KMS-11 (cell line): ENCODE measurements at regions not wholly inside any gene's neighbourhood (a gene's known extent, or its start where the extent isn't known, plus 50 kb on each side); places are given as distances from the start of the nearest gene placed in this dataset.

ENCODE experiments used
- H2AFZ ChIP-seq: fragments of 200-600 bp; sonication (generic); 2 replicates; pipeline ENCODE4 v1.6.1; 2016; ENCODE audit warnings: antibody characterized with exemption, mixed run types, low read depth
- H3K27ac ChIP-seq: fragments of 200-600 bp; sonication (generic); 2 replicates; pipeline ENCODE4 v1.6.1; 2016; ENCODE audit warnings: mild to moderate bottlenecking, mixed run types
- H3K27me3 ChIP-seq: fragments of 200-600 bp; sonication (generic); 2 replicates; pipeline ENCODE4 v1.6.1; 2017; ENCODE audit warnings: mild to moderate bottlenecking, low read depth, mixed run types, moderate library complexity; ENCODE audit not compliant: insufficient read depth
- H3K36me3 ChIP-seq: fragments of 200-600 bp; sonication (generic); 2 replicates; pipeline ENCODE4 v1.6.1; 2017; ENCODE audit warnings: mild to moderate bottlenecking, mixed run types; ENCODE audit not compliant: insufficient read depth
- H3K4me1 ChIP-seq: fragments of 200-600 bp; sonication (generic); 2 replicates; pipeline ENCODE4 v1.6.1; 2016; ENCODE audit warnings: mild to moderate bottlenecking, low read depth, mixed run types; ENCODE audit not compliant: poor library complexity, severe bottlenecking
- H3K4me2 ChIP-seq: fragments of 200-600 bp; sonication (generic); 2 replicates; pipeline ENCODE4 v1.7.0; 2016; ENCODE audit warnings: mild to moderate bottlenecking, mixed run types
- H3K4me3 ChIP-seq: fragments of 200-600 bp; sonication (generic); IDR thresholded peaks from 2 replicates; pipeline ENCODE4 v1.6.1; 2017; ENCODE audit warnings: low read depth, low read length, mixed read lengths; ENCODE audit not compliant: insufficient read depth
- H3K79me2 ChIP-seq: fragments of 200-600 bp; sonication (generic); 2 replicates; pipeline ENCODE4 v1.6.1; 2016; ENCODE audit warnings: low read depth, mixed run types; ENCODE audit not compliant: insufficient read depth
- H3K9ac ChIP-seq: fragments of 200-600 bp; sonication (generic); 2 replicates; pipeline ENCODE4 v1.6.1; 2016; ENCODE audit warnings: mild to moderate bottlenecking, mixed run types
- H4K20me1 ChIP-seq: fragments of 200-600 bp; sonication (generic); 2 replicates; pipeline ENCODE4 v1.6.1; 2016; ENCODE audit warnings: mild to moderate bottlenecking, mixed run types; ENCODE audit not compliant: insufficient read depth
- TF ChIP-seq, protein P1 (sequence below): fragments of 200-600 bp; sonication (generic); conservative IDR thresholded peaks from 2 replicates; pipeline ENCODE4 v1.6.1; 2017; ENCODE audit warnings: low read depth, mild to moderate bottlenecking, antibody characterized with exemption, low read length, moderate library complexity, mixed read lengths

DNA sequence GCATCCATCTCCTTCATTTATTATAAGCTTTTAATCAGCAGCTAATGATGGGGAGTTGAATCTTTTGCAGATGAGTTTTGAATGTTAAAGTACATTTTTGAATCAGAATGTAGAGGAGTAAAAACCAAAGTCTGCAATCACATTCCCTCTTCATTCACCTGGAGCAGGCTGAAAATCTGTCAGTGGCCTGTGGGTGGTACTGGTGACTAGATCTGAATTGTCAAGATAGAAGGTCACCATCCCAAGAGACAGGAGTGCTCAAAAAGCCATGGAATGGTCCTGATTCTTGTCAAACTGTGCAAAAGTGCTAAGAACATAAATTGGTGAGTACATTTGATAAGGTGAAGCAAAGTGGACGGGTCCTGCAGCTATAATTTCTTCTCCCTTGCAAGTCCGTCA is 881.3 kb upstream of the NR2F2 start:
- Histone ChIP-seq H3K4me1 (peaks cover 5% of the 10 kb centered on the region), H2AFZ (no peak overlapping the region), H3K27me3 (no peaks in the 10 kb centered on the region), H3K9ac (no peak overlapping the region), H4K20me1 (no peaks in the 10 kb centered on the region), H3K4me2 (no peak overlapping the region), H3K4me3 (no peak overlapping the region), H3K36me3 (no peaks in the 10 kb centered on the region), H3K79me2 (no peaks in the 10 kb centered on the region), H3K27ac (no peak overlapping the region)
- TF ChIP-seq, protein P1, sequence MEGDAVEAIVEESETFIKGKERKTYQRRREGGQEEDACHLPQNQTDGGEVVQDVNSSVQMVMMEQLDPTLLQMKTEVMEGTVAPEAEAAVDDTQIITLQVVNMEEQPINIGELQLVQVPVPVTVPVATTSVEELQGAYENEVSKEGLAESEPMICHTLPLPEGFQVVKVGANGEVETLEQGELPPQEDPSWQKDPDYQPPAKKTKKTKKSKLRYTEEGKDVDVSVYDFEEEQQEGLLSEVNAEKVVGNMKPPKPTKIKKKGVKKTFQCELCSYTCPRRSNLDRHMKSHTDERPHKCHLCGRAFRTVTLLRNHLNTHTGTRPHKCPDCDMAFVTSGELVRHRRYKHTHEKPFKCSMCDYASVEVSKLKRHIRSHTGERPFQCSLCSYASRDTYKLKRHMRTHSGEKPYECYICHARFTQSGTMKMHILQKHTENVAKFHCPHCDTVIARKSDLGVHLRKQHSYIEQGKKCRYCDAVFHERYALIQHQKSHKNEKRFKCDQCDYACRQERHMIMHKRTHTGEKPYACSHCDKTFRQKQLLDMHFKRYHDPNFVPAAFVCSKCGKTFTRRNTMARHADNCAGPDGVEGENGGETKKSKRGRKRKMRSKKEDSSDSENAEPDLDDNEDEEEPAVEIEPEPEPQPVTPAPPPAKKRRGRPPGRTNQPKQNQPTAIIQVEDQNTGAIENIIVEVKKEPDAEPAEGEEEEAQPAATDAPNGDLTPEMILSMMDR, result no peak

DNA sequence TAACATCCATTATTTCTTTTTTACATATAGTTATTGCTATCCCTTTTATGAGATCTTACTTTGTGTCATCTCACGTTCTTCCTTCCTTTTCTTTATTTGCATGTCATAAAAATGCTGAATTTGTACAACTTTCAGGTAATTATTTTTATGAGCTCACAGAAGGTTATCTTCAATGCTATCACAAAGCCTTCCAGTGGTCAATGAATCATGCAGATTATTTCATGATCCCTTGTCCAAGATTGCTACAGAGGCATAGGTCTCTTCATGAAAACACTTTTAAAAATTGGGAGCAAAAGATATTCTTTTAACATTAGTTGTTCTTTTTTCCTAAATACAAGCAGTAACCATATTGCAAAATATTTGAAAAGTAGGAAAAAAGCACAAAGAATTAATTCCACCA is 880.1 kb upstream of the NR2F2 start:
- Histone ChIP-seq H3K9ac (no peak overlapping the region), H3K27me3 (no peaks in the 10 kb centered on the region)

DNA sequence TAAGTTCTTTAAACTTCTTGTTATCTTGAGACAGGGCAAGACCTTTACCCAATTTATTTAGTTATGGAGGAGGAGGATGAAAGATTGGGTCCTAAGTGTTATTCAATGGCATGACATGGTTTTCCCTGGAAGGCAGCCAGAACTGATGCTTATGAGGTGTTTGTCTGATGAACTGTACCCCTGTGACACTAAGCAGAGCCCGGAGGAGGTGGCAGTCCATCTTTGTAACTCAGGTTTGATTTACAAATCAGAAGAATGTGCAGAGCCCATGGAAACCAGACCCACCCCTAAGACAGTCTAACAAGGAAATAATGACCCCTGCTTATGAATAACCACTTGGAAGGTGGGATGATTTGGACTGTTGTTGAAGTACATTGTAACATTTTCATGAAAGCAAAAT is 878.6 kb upstream of the NR2F2 start:
- Histone ChIP-seq H3K36me3 (no peaks in the 10 kb centered on the region), H3K27me3 (no peaks in the 10 kb centered on the region), H3K4me3 (no peak overlapping the region), H3K4me1 (peaks cover 3% of the 10 kb centered on the region), H4K20me1 (no peaks in the 10 kb centered on the region), H2AFZ (no peak overlapping the region), H3K4me2 (no peak overlapping the region), H3K9ac (no peak overlapping the region), H3K27ac (no peak overlapping the region), H3K79me2 (no peaks in the 10 kb centered on the region)
- TF ChIP-seq, protein P1, result no peak

More for the DNA sequence above, 880.1 kb upstream of the NR2F2 start:
- no peak overlapping the region for H2AFZ ChIP-seq
- H3K4me3 ChIP-seq, result no peak overlapping the region
- no peak overlapping the region for H3K4me2 ChIP-seq
- H3K79me2 ChIP-seq, result no peaks in the 10 kb centered on the region
- no peak overlapping the region for H3K27ac ChIP-seq
- TF ChIP-seq, protein P1, result no peak
- no peaks in the 10 kb centered on the region for H3K36me3 ChIP-seq
- H4K20me1 ChIP-seq, result no peaks in the 10 kb centered on the region
- peaks cover 5% of the 10 kb centered on the region for H3K4me1 ChIP-seq

DNA sequence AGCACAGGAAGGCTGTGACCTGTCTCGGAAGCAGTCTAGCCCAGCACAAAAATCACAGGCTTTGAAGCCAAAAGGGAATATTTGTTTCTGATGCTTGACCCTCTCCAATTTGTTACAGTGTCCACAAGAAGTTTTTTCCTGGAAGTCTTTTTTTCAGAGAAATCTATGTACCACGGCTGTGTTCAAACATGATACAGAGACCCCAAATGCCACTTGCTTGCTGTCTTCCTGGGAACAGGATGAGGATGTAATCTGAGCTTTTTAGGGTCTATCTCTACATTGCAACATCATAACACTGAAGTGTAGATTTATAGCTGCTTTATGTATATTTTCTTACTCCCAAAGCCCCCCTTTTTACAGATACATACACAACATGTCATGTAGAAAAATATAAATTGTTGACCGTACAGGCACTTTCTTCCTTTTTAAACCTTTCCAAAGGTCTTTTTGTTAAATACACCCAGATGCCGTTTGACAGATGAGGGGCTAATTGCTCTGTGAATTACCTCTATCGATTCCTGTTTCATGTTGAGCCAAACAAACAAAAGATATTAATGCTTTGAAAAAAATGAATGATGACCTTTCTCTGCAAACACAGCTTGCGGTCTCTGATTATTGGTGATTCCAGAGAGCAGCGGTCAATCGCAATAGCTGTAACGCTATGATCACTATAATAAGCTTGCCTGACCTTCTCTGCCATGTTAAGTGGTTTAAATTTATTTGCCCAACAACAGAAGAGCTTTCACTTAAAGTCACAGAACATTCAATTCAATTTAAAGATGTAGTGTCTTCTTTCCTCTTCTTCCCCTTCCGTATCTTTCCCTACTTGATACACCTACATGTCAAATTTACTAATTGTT is 875.9 kb upstream of the NR2F2 start:
- Histone ChIP-seq H4K20me1 (no peaks in the 10 kb centered on the region), H3K27me3 (no peaks in the 10 kb centered on the region), H3K9ac (no peak overlapping the region), H3K4me2 (no peak overlapping the region), H3K79me2 (no peaks in the 10 kb centered on the region), H3K36me3 (no peaks in the 10 kb centered on the region), H3K4me3 (no peak overlapping the region), H2AFZ (no peak overlapping the region), H3K27ac (no peak overlapping the region), H3K4me1 (no peaks in the 10 kb centered on the region)
- TF ChIP-seq, protein P1, result no peak
